NCI-H524 (cell line): ENCODE measurements at regions not wholly inside any gene's neighbourhood (a gene's known extent, or its start where the extent isn't known, plus 50 kb on each side); places are given as distances from the start of the nearest gene placed in this dataset.

Source experiments
- DNase-seq, 2 experiments: peaks; one replicate each; lab custom pipeline; 2025; lab: John Stamatoyannopoulos, UW

- DNase-seq: no peak
These were observed 199.8 kb downstream of the RBM19 start for GRCh38 chr12:113766131-113766878.

- no peak for DNase-seq
These were observed 201.5 kb downstream of the RBM19 start for GRCh38 chr12:113764661-113765060.

DNA sequence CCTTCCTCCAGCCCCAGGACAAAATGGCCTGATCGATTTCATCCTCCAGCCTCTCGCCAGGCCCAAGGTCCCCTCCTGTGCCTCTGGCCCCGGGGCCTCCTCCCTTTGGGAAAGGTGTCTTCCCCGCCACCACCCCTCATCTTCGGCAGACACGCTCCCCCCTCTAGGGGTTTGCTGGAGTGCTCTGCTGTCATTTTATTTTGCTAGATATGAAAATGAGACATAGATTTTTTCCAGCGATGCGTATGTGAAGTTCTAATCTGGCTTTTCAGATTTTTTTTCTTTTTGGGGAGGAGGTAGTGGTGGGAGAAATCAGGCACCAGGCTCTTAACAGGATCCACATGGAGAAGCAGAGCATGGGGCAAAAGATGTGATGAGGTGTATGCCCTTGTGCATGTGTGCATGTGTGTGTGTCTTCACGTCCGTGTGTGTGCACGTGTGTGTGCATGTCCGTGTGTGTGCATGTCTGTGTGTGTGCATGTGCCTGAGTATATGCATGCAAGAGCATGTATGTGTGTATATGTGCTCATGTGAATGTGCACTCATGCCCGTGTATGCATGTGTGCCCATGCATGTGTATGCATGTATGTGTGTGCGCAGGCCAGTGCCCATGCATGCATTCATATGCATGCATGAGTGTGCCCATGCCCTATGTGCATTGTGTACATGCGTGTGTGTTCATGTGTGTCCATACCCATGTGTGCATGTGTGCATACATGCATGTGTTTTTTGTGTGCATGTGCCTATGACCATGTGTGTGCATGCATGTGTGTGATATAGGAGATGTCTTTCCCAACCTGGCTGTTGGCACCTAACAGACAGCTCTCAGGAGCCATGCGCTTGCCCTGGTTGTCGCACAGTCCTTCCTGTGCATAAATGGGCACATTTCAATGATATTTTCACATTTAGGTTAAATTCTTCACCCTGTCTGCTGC lies 203.0 kb downstream of the RBM19 start:
- no peak for DNase-seq

DNA sequence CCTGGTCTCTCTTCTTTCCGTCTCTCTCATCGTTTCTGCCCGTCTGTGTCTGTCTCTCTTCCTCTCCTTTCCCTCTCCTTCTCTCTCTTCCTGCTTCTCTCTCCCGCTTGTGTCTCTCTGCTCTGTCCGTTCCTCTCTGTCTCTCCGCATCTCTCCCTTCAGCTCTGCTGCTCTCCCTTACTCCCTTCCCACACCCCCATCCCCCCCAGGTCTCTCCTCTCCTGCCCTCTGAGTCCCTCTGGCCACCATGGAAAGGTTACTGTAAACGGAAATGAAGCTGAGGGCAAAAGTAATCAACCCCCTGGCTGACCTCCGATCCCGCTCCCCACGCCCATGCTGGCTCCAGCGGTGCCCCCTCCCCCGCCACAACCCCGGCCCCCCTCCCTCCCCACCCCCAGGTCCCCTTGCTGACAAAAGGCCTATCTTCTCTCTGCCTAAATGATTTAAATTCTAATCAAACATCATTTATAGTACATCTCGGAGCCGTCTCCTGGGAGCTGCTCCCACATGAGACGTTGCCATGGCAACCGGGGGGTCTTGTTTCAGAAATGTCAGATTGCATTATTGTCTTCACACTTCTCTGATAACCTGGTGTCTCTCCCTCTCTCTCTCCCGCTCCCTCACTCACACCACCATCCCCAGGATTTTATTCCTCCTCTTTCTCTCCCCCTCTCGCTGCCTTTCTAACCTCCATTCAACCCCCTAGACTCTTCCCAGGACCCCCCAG lies 203.8 kb downstream of the RBM19 start:
- peak in 1 of 2 experiments; percentile 44 for DNase-seq

DNA sequence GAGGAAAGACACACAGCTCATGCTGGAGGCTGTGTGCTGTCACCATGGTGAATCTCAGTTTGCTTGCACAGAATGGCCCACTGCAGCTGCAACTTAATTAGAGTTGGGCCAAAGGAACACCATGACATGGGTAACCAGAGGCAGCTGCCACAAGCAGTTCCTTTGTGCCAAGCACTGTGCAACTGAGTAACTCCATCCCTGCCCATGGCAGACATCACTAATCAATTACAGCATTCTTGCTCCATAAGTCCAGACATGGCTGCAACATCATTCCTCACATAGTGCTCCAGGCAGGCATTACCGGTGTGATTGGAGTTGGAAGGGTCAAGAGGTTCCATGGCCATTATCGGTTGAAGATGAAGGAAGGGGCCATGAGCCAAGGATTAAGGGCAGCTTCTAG lies 207.0 kb downstream of the RBM19 start:
- DNase-seq: no peak

DNA sequence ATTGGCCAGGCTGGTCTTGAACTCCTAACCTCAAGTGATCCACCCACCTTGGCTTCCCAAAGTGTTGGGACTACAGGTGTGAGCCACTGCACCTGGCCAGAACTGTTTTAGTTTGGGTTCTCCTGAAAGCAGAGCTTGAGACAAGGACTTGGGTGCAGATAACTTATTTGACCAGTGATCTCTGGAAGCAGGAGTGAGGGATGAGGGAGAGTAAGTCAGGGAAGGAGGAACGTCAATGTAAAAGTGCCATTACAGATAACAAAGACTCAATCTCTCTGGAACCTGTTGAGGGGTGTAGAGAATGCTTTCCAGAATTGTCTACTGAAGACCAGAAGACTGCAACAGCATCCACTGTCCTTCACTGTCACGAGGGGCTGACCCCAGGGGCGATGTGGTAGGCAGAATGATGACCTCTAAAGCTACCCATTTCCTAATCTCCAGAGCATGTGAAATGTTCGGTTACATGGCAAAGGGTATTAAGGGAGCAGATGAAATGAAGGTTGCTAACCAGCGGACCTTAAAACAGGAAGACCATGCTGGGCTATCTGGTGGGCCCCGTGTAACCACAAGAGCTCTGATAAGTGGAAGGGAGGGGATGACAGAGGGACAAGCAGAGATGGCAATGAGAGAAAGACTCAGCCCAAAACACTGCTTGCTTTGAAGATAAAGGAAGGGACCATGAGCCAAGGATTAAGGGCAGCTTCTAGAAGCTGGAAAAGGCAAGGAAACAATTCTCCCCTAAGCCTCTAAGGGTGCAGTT lies 207.8 kb downstream of the RBM19 start:
- no peak for DNase-seq

GRCh38 chr12:113757221-113758002 lies 208.7 kb downstream of the RBM19 start:
- peak; percentile 46 to 60 for DNase-seq

GRCh38 chr12:113756609-113757008 lies 209.5 kb downstream of the RBM19 start:
- DNase-seq: no peak

- DNase-seq: no peak
These were observed 211.0 kb downstream of the RBM19 start for GRCh38 chr12:113755098-113755497.

DNA sequence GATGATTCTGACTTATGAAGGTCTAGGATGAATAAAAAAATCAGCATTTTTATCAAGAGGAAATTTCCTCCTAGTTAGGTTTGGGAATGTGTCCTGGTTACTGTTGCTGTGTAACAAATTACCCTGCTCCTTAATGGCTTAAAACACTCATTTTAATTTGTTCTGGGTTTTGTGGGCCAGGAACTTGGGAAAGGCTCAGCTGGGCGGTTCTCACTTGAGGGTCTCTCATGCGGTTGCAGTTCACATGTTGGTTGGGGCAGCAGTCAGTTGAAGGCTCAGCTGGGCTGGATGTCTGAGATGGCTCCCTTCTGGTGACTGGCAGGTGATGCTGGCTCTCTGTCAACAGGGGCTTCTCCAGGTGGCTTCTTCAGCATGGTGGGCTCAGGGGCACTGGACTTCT lies 214.6 kb downstream of the RBM19 start:
- DNase-seq: no peak

DNA sequence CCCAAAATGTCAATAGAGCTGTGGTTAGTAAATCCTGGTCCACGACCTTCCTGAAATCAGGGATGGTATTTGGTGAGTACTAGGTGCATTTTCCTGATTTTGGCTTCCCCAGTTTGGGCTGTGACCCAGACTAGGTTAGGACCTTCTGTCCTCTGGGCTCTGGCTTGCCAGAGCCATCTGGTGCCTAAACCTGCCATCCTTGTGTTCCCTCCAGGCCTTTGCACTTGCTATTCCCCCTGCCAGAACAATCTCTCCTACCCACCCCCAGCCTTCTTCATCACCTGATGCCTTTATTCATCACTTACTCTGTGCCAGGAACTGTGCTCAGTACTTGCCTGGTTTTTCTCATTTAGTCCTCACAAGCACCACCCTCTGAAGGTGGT lies 216.7 kb downstream of the RBM19 start:
- peak in 1 of 2 experiments; percentile 9 for DNase-seq

DNA sequence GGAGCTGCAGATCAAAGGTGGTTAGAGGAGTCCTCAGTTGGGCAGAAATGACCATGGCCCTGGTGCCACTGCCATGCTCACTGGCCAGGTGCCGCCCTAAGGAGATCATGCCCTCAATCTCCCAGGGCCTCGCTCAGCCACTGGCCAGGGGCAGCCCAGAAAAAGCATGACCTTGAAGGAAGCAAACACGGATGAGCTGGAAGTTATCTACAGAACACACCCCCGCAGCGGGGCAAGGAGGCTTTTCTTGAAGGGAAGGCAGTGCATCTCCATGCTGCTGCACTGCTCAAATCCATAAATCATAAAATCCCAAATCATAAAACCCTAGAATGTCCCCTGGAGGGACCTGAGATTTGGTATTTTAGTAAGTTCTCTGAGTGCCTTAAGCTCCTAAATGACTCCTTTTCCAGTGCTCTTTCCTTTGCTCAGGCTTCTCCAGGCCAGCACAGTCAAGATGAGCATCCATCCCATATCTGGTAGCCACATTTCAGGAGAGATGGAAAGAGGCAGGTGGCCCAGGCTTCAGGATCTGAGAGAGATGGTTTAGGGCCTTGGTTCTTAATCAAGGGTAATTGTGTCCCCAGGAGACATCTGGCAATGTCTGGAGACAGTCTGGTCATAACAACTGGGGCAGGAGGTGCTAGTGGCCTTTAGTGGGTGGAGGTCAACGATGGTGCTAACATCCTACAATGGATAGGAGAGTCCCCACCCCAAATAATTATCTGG lies 217.3 kb downstream of the RBM19 start:
- no peak for DNase-seq

DNA sequence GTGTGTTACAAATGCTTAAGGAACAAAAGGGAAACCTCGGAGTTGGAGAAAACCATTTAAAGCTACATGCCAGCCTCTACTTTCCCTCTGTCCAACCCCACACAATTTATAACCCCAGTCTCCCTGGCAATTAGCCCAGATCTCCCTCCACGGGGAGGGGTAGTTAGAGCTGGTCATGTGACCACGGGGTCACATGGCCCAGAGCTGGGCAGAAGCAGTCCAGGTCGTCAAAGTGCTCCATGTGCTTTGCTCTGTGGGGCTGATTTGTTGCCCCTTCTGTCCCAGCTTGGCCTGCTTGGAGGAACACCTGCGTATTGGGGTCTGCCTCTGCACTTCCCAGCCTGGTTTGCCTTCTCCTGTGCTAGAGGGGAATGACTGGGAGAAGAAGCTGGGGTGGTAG lies 219.1 kb downstream of the RBM19 start:
- DNase-seq: peak; percentile 18 to 35

- DNase-seq: no peak
These were observed 221.2 kb downstream of the RBM19 start for GRCh38 chr12:113744802-113745395.

DNA sequence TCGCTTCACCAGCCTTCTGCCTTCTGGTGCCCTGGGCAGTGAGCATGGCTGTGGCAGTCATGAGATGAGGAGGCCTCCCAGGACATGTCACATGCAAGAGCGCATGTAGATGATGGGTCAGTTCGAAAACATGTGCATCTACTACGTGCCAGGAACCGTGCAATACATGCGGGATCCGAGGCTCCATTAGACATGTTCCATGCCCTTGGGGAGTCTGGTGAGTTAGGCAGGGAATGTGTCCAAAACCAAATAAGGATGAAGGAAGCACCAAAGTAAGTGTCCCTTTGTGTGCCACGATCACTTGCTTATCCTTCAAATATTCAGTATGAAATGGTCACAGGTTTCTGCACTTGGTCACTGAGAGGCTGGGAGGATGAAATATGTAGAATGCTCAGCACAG lies 223.3 kb downstream of the RBM19 start:
- DNase-seq: no peak

DNA sequence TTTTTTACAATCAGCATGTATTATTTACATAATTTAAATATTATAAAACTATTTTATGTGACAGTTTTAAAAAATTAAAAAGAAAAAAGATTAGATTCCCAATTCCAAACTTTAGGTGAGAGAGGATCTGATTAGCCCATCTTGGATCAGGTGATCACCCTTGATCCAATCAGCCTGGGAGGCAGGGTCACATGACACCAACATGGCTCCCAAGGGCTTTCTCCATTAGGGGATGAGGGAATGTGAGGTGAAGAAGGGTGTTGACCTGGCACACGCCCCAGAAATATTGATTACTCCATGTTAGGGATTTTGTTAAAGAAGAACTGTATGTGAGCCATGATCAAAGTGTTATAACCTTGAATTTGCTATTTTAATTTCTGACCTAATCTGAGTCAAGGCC lies 225.4 kb downstream of the RBM19 start:
- no peak for DNase-seq

DNA sequence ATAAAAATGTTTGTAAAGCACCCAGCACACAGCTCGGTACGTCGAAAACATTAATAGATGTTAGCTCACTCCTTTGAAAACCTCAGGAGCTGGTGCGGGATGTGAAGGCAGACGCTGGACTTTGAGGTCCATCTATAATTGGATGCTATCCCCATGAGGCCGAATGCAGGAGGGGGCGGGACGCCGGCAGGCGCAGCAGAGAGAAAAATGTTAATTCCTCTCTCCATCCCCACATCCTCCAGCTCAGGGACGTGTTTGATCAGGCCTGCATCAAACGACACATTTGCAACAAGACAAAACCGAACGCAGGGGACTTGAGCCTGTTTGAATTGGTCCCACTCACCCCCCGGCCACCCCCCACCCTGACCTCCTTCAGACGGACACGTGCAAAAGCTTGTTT lies 231.0 kb downstream of the RBM19 start:
- no peak for DNase-seq

- DNase-seq: no peak
These were observed 231.6 kb downstream of the RBM19 start for GRCh38 chr12:113734503-113734902.

DNA sequence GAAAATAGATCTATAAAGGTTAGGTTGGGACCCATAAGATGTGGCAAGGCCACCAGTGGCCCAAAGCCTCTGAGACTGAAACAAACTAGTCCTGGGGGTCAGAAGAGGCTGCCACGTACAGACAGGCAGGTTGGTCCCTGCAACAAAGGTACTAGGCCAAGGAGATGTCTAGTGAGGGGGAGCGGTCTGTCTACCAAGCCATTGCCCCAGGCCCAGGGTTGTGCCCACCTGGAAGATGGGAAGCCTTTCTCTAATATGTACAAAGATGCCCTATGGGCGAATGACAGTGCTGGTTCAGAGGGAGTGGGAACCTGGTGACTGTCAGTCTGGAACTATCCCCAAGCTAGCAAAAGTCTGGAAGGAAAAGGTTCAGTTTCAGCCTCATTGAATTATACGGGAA lies 233.2 kb downstream of the RBM19 start:
- no peak for DNase-seq

DNA sequence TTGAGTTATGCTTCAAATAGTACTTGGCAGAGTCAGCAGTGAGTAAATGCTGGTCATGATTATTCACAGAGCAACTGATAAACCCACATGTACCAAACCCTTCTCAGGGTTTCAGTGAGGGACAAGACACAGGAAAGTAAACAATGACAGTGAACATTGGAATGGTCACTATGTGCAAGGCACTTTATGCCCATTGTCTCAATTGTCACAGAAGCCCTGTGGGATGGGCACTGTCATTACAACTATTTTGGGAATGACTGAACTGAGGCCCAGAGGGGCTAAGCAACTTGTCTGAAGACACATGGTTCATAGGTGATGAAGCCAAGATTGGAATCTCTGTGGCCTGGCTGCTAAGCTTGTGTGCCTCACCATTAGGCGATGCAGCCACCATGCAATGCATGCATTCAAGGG lies 238.5 kb downstream of the RBM19 start:
- DNase-seq: no peak
